Bronchial epithelial cell (primary cell): ENCODE measurements at regions not wholly inside any gene's neighbourhood (a gene's known extent, or its start where the extent isn't known, plus 50 kb on each side); places are given as distances from the start of the nearest gene placed in this dataset.

Source experiments
- DNase-seq: peaks from one replicate; pipeline ENCODE4 v3.0.0-alpha.2; 2010; ENCODE audit warnings: low read depth
- FAIRE-seq: peaks from 2 replicates; lab custom pipeline; 2011; peaks lifted over from hg19 to GRCh38; lab: Jason Lieb, UNC
- H3K27me3 ChIP-seq: 2 replicates; pipeline ENCODE4 v1.5.1; 2011; ENCODE audit warnings: low read length; ENCODE audit not compliant: control insufficient read depth, insufficient read depth
- H3K36me3 ChIP-seq: 2 replicates; pipeline ENCODE4 v1.5.1; 2011; ENCODE audit warnings: low read length; ENCODE audit not compliant: control insufficient read depth, insufficient read depth
- H3K4me3 ChIP-seq: 2 replicates; pipeline ENCODE4 v1.5.1; 2011; ENCODE audit warnings: mild to moderate bottlenecking, low read depth, low read length, control low read depth
- TF ChIP-seq, protein P1 (sequence below): IDR thresholded peaks from 2 replicates; pipeline ENCODE4 v1.5.1; 2011; ENCODE audit warnings: mild to moderate bottlenecking, moderate library complexity, low read length, control low read depth, inconsistent platforms; ENCODE audit not compliant: insufficient read depth, severe bottlenecking

DNA sequence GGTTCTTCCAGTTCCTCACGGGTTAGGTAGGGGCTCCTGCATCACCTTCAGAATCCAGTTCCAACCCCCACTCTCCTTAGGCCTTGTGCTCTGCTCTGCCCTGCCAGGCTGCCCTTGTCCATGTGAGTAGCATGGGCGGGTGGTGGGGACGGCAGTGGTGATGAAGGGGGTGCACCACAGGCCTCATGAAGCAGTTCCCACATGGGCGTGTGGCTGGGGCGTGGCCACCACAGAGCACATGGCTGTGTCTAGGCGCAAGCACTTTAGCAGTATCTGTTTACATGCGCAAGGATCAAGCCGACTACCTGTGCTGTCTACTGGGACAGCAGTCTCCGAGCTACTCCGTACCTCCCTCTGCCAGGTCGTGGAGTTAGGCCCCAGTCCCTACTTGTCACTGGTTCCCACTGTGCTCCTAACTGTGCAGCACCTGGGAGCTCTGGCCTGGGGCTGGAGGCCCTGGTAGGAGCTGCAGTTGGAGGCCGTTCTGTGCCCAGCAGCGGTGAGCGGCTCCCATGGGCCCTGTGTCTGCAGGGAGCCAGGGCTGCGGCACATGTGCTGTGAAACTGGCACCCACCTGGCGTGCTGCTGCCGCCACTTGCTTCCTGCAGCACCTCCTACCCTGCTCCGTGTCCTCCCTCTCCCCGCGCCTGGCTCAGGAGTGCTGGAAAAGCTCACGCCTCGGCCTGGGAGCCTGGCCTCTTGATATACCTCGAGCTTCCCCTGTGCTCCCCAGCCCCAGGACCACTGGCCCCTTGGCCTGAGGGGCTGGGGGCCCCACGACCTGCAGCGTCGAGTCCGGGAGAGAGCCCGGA lies 53.5 kb downstream of the PLXNA1 start:
- FAIRE-seq: peak; percentile 52
- no peak overlapping the region for H3K4me3 ChIP-seq
- peak; percentile 27 for DNase-seq
- H3K27me3 ChIP-seq: no peaks in the 10 kb centered on the region
- TF ChIP-seq, protein P1, sequence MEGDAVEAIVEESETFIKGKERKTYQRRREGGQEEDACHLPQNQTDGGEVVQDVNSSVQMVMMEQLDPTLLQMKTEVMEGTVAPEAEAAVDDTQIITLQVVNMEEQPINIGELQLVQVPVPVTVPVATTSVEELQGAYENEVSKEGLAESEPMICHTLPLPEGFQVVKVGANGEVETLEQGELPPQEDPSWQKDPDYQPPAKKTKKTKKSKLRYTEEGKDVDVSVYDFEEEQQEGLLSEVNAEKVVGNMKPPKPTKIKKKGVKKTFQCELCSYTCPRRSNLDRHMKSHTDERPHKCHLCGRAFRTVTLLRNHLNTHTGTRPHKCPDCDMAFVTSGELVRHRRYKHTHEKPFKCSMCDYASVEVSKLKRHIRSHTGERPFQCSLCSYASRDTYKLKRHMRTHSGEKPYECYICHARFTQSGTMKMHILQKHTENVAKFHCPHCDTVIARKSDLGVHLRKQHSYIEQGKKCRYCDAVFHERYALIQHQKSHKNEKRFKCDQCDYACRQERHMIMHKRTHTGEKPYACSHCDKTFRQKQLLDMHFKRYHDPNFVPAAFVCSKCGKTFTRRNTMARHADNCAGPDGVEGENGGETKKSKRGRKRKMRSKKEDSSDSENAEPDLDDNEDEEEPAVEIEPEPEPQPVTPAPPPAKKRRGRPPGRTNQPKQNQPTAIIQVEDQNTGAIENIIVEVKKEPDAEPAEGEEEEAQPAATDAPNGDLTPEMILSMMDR: no peak
- peaks cover 15% of the 10 kb centered on the region for H3K36me3 ChIP-seq

DNA sequence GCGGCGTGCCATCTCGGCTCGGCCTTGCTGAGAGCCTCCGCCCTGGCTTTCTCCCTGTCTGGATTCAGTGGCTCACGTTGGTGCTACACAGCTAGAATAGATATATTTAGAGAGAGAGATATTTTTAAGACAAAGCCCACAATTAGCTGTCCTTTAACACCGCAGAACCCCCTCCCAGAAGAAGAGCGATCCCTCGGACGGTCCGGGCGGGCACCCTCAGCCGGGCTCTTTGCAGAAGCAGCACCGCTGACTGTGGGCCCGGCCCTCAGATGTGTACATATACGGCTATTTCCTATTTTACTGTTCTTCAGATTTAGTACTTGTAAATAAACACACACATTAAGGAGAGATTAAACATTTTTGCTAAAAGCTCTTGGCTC lies 54.1 kb downstream of the PLXNA1 start:
- no peak overlapping the region for H3K4me3 ChIP-seq
- no peak for FAIRE-seq
- TF ChIP-seq, protein P1: no peak

DNA sequence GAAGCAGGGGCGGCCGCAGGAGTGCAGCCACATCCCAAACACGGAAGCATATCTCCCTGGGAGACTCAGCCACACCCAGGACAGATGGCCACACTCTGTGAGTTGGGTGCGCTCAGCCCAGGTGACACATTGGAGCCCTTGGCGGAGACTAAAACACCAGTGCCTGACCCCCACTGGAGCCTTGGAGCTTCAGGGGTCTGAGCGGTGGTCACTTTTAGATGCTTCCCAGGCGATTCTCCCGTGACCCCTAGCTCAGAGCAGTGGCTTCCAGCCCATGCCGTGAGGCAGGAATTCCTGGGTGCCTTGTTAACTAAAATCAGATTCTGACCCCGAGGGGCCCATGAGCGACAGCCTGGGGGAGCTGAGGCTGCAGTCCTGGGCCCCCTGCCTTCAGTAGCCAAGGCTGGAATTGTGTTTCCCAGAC lies 54.5 kb downstream of the PLXNA1 start:
- DNase-seq: no peak
- no peak for FAIRE-seq

More for the DNA sequence above, 54.1 kb downstream of the PLXNA1 start:
- Histone ChIP-seq H3K36me3 (peaks cover 11% of the 10 kb centered on the region), H3K27me3 (no peaks in the 10 kb centered on the region)
- DNase-seq: no peak

DNA sequence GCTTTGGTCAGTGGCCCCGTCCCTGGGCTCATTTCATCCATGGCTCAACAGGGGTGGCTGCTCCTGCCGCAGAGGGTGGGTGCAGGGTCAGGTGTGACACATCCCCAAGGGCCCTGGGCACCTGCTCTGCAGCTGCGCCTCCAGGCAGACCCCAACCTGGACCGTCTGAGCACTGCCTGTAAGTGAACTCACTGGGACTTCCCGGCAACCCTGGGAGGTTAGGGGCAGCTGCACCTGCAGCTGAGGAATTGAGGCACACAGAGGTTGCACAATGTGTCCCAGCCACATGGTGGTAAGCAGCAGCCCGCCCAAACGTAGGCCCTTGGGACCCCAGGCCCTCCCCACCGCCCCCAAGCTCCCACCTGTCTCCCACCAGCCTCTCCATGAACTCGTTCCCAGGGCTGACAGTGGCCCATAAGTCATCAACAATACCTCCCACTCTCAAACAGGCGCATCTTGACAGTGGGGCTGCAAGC lies 55.1 kb downstream of the PLXNA1 start:
- Histone ChIP-seq H3K36me3 (peaks cover 5% of the 10 kb centered on the region), H3K27me3 (no peaks in the 10 kb centered on the region), H3K4me3 (no peak overlapping the region)
- TF ChIP-seq, protein P1: no peak
- FAIRE-seq (peak; percentile 55), DNase-seq (no peak)

More for the DNA sequence above, 54.5 kb downstream of the PLXNA1 start:
- no peak overlapping the region for H3K4me3 ChIP-seq
- TF ChIP-seq, protein P1: no peak
- peaks cover 8% of the 10 kb centered on the region for H3K36me3 ChIP-seq
- H3K27me3 ChIP-seq: no peaks in the 10 kb centered on the region

DNA sequence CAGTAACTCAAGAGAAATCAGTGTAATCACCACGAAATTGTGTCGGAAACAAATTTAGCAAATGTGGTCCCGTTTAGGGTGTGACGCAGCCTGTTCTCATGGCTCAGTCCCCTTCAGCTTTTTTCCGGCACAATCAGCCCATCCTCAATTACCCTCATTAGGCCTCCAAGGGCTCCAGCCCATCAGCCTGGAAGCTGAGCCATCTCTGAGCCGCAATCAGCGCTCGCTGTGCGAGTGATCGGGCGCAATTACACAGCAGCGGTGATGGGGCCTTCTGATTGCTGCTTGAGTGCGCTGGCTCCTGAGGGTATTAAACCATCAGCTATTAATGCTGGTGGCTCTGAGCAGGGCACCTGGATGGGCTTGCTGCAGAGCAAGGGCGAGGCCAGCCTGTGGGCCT lies 55.6 kb downstream of the PLXNA1 start:
- FAIRE-seq: no peak
- Histone ChIP-seq H3K36me3 (peaks cover 4% of the 10 kb centered on the region), H3K4me3 (no peak overlapping the region), H3K27me3 (no peaks in the 10 kb centered on the region)
- TF ChIP-seq, protein P1: no peak
- DNase-seq: no peak
